OCI-M1 (cell line): ENCODE measurements at regions not wholly inside any gene's neighbourhood (a gene's known extent, or its start where the extent isn't known, plus 50 kb on each side); places are given as distances from the start of the nearest gene placed in this dataset.

Source experiments
- DNase-seq: peaks from one replicate; lab custom pipeline; 2025; lab: John Stamatoyannopoulos, UW

GRCh38 chr1:168782559-168783116 is 53.6 kb upstream of the DPT start:
- no peak for DNase-seq

- DNase-seq, result peak; percentile 17
Measured at GRCh38 chr1:168783458-168784210, 54.6 kb upstream of the DPT start.

- DNase-seq, result no peak
Measured at GRCh38 chr1:168786476-168787330, 57.7 kb upstream of the DPT start.

GRCh38 chr1:168788258-168788657 is 59.3 kb upstream of the DPT start:
- no peak for DNase-seq

- DNase-seq, result no peak
Measured at GRCh38 chr1:168789501-168789900, 60.5 kb upstream of the DPT start.

- no peak for DNase-seq
Measured at GRCh38 chr1:168792142-168792541, 63.1 kb upstream of the DPT start.

GRCh38 chr1:168792592-168793125 is 63.7 kb upstream of the DPT start:
- no peak for DNase-seq

- no peak for DNase-seq
Measured at GRCh38 chr1:168794057-168794456, 65.1 kb upstream of the DPT start.

GRCh38 chr1:168795681-168796080 is 66.7 kb upstream of the DPT start:
- no peak for DNase-seq

- DNase-seq, result no peak
Measured at GRCh38 chr1:168799927-168800605, 71.1 kb upstream of the DPT start.

- DNase-seq, result no peak
Measured at GRCh38 chr1:168801032-168801745, 72.2 kb upstream of the DPT start.

GRCh38 chr1:168803806-168804510 is 75.0 kb upstream of the DPT start:
- DNase-seq, result peak; percentile 45

GRCh38 chr1:168806952-168807351 is 77.9 kb upstream of the DPT start:
- DNase-seq, result no peak

- DNase-seq, result no peak
Measured at GRCh38 chr1:168811176-168811575, 82.2 kb upstream of the DPT start.

- DNase-seq, result no peak
Measured at GRCh38 chr1:168819668-168820067, 90.7 kb upstream of the DPT start.

- DNase-seq, result no peak
Measured at GRCh38 chr1:168821434-168821833, 92.4 kb upstream of the DPT start.

GRCh38 chr1:168822911-168823310 is 93.9 kb upstream of the DPT start:
- DNase-seq, result no peak

GRCh38 chr1:168823988-168824387 is 95.0 kb upstream of the DPT start:
- DNase-seq, result no peak

GRCh38 chr1:168824418-168825065 is 95.5 kb upstream of the DPT start:
- no peak for DNase-seq

GRCh38 chr1:168825129-168825528 is 96.1 kb upstream of the DPT start:
- DNase-seq, result no peak
